HCT116 (cell line): ENCODE measurements at regions not wholly inside any gene's neighbourhood (a gene's known extent, or its start where the extent isn't known, plus 50 kb on each side); places are given as distances from the start of the nearest gene placed in this dataset.

Experiments used
- ATAC-seq: fragments of 200-7000 bp; cut with Tn5 transposase; 2 replicates; pipeline ENCODE4 v1.9.1; 2020; ENCODE audit warnings: mild to moderate bottlenecking, moderate library complexity
- BruUV-seq: library from RNA; stranded (reverse); fragments of 400-500 nt; replicated peaks from 2 replicates; lab custom pipeline; 2021; lab: Mats Ljungman, UMichigan
- CTCF ChIA-PET: fragments of 300-600 bp; sonication (Branson Sonifier 250); formaldehyde crosslinking; loops from one replicate; lab custom pipeline; 2021; ENCODE audit warnings: antibody characterized with exemption; lab: Charles Lee
- POLR2A ChIA-PET: fragments of 300-600, 350-600 bp; sonication (Branson Sonifier 250); formaldehyde crosslinking; loops from one replicate; lab custom pipeline; 2021; ENCODE audit warnings: antibody characterized with exemption; lab: Charles Lee
- RAD21 ChIA-PET, 2 experiments: fragments of 300-600 bp; sonication (Branson Sonifier 250); formaldehyde crosslinking; loops; one replicate each; lab custom pipeline; 2023; ENCODE audit warnings: low total read pairs in 2 of 2; ENCODE audit not compliant: uncharacterized antibody in 2 of 2, unreplicated experiment in 2 of 2, low non-redundant PET in 1 of 2; lab: Charles Lee
- DNase-seq: peaks from one replicate; pipeline ENCODE4 v3.0.0-alpha.2; 2010; ENCODE audit warnings: low read depth, low spot score
- H2AFZ ChIP-seq: fragments of 200-600 bp; shearing (Covaris generic), sonication (generic); 2 replicates; pipeline ENCODE4 v1.6.1; 2017; ENCODE audit warnings: low read depth, mixed run types, mixed read lengths, antibody characterized with exemption, low read length; ENCODE audit not compliant: poor library complexity, severe bottlenecking
- H3K27ac ChIP-seq: 2 replicates; pipeline ENCODE4 v1.5.1; 2012; ENCODE audit warnings: low read depth, low read length
- H3K27me3 ChIP-seq: fragments of 200-600 bp; sonication (generic); 2 replicates; pipeline ENCODE4 v1.6.1; 2016; ENCODE audit warnings: mixed run types, low read length, mixed read lengths; ENCODE audit not compliant: insufficient read depth
- H3K36me3 ChIP-seq, 2 experiments: fragments of 200-500 bp in 1 of 2; fragments of 200-600 bp in 1 of 2; sonication (Bioruptor generic) in 1 of 2; sonication (generic) in 1 of 2; 2 replicates each; pipeline versions ENCODE4 v1.5.1 to v1.6.1; 2014 to 2016; ENCODE audit warnings: low read length in 2 of 2, inconsistent platforms in 1 of 2, mixed read lengths in 1 of 2, mixed run types in 1 of 2; ENCODE audit not compliant: insufficient read depth in 2 of 2, control insufficient read depth in 1 of 2
- H3K4me1 ChIP-seq, 2 experiments: fragments of 200-600 bp in 1 of 2; sonication (generic) in 1 of 2; 2 replicates each; pipeline versions ENCODE4 v1.5.1 to v1.6.1; 2012 to 2017; ENCODE audit warnings: low read length in 2 of 2, inconsistent platforms in 1 of 2, mild to moderate bottlenecking in 1 of 2, mixed read lengths in 1 of 2, mixed run types in 1 of 2, moderate library complexity in 1 of 2; ENCODE audit not compliant: insufficient read depth in 2 of 2, control insufficient read depth in 1 of 2
- H3K4me2 ChIP-seq: fragments of 200-600 bp; sonication (generic); 2 replicates; pipeline ENCODE4 v1.6.1; 2017; ENCODE audit warnings: mixed run types, low read length, mixed read lengths
- H3K4me3 ChIP-seq, 2 experiments: fragments of 200-600 bp in 1 of 2; sonication (generic) in 1 of 2; replicated peaks in 1 of 2; 2 replicates each; pipeline ENCODE4 v1.5.1; 2011 to 2016; ENCODE audit warnings: low read length in 2 of 2, control low read depth in 1 of 2, low read depth in 1 of 2, mild to moderate bottlenecking in 1 of 2, mixed read lengths in 1 of 2, mixed run types in 1 of 2
- H3K79me2 ChIP-seq: fragments of 200-600 bp; sonication (generic); 2 replicates; pipeline ENCODE4 v1.6.1; 2017; ENCODE audit warnings: mild to moderate bottlenecking, mixed run types, low read length, moderate library complexity, mixed read lengths; ENCODE audit not compliant: insufficient read depth
- H3K9ac ChIP-seq: fragments of 200-600 bp; sonication (generic); 2 replicates; pipeline ENCODE4 v1.6.1; 2016; ENCODE audit warnings: low read length, mixed read lengths
- H3K9me2 ChIP-seq: fragments of 200-600 bp; sonication (generic), shearing (Covaris generic); 2 replicates; pipeline ENCODE4 v1.6.1; 2017; ENCODE audit warnings: mixed run types, mild to moderate bottlenecking, moderate library complexity; ENCODE audit not compliant: insufficient read depth
- H3K9me3 ChIP-seq, 2 experiments: fragments of 200-500 bp in 1 of 2; fragments of 200-600 bp in 1 of 2; sonication (Bioruptor generic) in 1 of 2; sonication (generic) in 1 of 2; 2 replicates each; pipeline ENCODE4 v1.6.1; 2014 to 2017; ENCODE audit warnings: low read length in 2 of 2, mixed read lengths in 2 of 2, inconsistent platforms in 1 of 2, low read depth in 1 of 2, mild to moderate bottlenecking in 1 of 2, mixed run types in 1 of 2, moderate library complexity in 1 of 2; ENCODE audit not compliant: control insufficient read depth in 1 of 2, insufficient read depth in 1 of 2
- H4K20me1 ChIP-seq: fragments of 200-600 bp; sonication (generic), shearing (Covaris generic); 2 replicates; pipeline ENCODE4 v1.6.1; 2017; ENCODE audit warnings: mixed run types, mild to moderate bottlenecking, moderate library complexity; ENCODE audit not compliant: insufficient read depth
- CBX3 ChIP-seq: IDR thresholded peaks from 2 replicates; pipeline ENCODE4 v1.6.1; 2012; ENCODE audit warnings: low read depth
- CEBPB ChIP-seq: IDR thresholded peaks from 2 replicates; pipeline ENCODE4 v1.6.1; 2012; ENCODE audit warnings: low read depth
- EGR1 ChIP-seq: IDR thresholded peaks from 2 replicates; pipeline ENCODE4 v1.6.1; 2012; ENCODE audit warnings: low read depth
- EZH2phosphoT487 ChIP-seq: fragments of 200-600 bp; IDR thresholded peaks from 2 replicates; pipeline ENCODE4 v1.6.1; 2018; ENCODE audit warnings: antibody characterized with exemption, borderline replicate concordance
- JUND ChIP-seq: IDR thresholded peaks from 2 replicates; pipeline ENCODE4 v1.6.1; 2012
- POLR2A ChIP-seq: IDR thresholded peaks from 2 replicates; pipeline ENCODE4 v1.7.0; 2011; ENCODE audit warnings: borderline replicate concordance; ENCODE audit not compliant: insufficient read depth, insufficient read length; ENCODE audit errors: extremely low read depth
- POLR2AphosphoS5 ChIP-seq: IDR thresholded peaks from 2 replicates; pipeline ENCODE4 v1.6.1; 2011; ENCODE audit warnings: mild to moderate bottlenecking, low read depth, low read length, moderate library complexity
- REST ChIP-seq: IDR thresholded peaks from 2 replicates; pipeline ENCODE4 v1.6.1; 2012; ENCODE audit warnings: low read depth
- ZFX ChIP-seq: fragments of 450-650 bp; IDR thresholded peaks from 2 replicates; pipeline ENCODE4 v1.6.1; 2017
- ZNF274 ChIP-seq: fragments of 200-500 bp; sonication (Bioruptor generic); IDR thresholded peaks from 2 replicates; pipeline ENCODE4 v1.6.1; 2014; ENCODE audit warnings: mild to moderate bottlenecking, low read depth, low read length, inconsistent platforms
- intact Hi-C: fragments of 100-400 bp; cut with micrococcal nuclease; formaldehyde crosslinking; loops from 2 replicates; pipeline ENCODE4 v1.10.0; 2022
- TF ChIP-seq, protein P1 (sequence below): IDR thresholded peaks from 2 replicates; pipeline ENCODE4 v1.6.1; 2011; ENCODE audit warnings: mild to moderate bottlenecking, low read length, moderate library complexity; ENCODE audit not compliant: insufficient replicate concordance; ENCODE audit errors: extremely low read depth
- TF ChIP-seq, protein P2 (sequence below), 3 experiments: fragments of 200-600 bp in 1 of 3; sonication (generic) in 1 of 3; IDR thresholded peaks in 2 of 3; conservative IDR thresholded peaks in 1 of 3; 2 replicates each; pipeline ENCODE4 v1.5.1; 2012 to 2017; ENCODE audit warnings: low read depth in 2 of 3, low read length in 2 of 3, antibody characterized with exemption in 1 of 3, borderline replicate concordance in 1 of 3, control low read depth in 1 of 3, mild to moderate bottlenecking in 1 of 3, mixed read lengths in 1 of 3, mixed run types in 1 of 3, moderate library complexity in 1 of 3; ENCODE audit not compliant: insufficient read depth in 1 of 3
- TF ChIP-seq, protein P3 (sequence below): IDR thresholded peaks from 2 replicates; pipeline ENCODE4 v1.6.1; 2012

DNA sequence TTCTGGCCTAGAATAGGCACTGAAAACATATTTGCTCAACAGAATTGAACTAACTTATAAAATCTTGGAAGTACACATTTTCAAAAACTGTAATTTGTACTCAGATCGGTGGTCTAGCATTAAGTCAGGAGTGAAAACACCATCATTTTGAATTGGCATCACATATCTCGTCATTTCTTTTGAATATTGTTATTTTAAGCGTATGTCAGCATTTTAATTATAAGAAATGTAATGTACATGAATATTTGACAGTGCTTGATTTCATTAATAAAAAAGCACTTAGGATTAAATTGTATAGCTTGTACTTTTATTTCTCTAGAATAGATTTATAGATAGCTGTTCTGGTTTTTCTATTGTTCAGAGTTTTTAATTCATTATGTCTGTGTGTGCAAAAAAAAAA, 892.2 kb downstream of the BCL11B start:
- CTCF ChIA-PET = no interaction called here

More for the DNA sequence above, 892.2 kb downstream of the BCL11B start:
- Histone ChIP-seq H3K9me2 (no peaks in the 10 kb centered on the region), H3K79me2 (no peaks in the 10 kb centered on the region), H3K4me1 (no peaks in the 10 kb centered on the region), H3K9ac (no peak overlapping the region), H3K36me3 (no peaks in the 10 kb centered on the region), H3K27ac (no peak overlapping the region), H3K9me3 (peaks cover 0 to 5% of the 10 kb centered on the region in 2 experiments; a peak in 2 of 4 replicates)
- TF ChIP-seq JUND (no peak), REST (no peak), CEBPB (no peak), ZNF274 (no peak), POLR2A (no peak), EZH2phosphoT487 (no peak), EGR1 (no peak), ZFX (no peak), POLR2AphosphoS5 (no peak), CBX3 (no peak)
- TF ChIP-seq, protein P1, sequence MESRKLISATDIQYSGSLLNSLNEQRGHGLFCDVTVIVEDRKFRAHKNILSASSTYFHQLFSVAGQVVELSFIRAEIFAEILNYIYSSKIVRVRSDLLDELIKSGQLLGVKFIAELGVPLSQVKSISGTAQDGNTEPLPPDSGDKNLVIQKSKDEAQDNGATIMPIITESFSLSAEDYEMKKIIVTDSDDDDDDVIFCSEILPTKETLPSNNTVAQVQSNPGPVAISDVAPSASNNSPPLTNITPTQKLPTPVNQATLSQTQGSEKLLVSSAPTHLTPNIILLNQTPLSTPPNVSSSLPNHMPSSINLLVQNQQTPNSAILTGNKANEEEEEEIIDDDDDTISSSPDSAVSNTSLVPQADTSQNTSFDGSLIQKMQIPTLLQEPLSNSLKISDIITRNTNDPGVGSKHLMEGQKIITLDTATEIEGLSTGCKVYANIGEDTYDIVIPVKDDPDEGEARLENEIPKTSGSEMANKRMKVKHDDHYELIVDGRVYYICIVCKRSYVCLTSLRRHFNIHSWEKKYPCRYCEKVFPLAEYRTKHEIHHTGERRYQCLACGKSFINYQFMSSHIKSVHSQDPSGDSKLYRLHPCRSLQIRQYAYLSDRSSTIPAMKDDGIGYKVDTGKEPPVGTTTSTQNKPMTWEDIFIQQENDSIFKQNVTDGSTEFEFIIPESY = no peak
- TF ChIP-seq, protein P2, sequence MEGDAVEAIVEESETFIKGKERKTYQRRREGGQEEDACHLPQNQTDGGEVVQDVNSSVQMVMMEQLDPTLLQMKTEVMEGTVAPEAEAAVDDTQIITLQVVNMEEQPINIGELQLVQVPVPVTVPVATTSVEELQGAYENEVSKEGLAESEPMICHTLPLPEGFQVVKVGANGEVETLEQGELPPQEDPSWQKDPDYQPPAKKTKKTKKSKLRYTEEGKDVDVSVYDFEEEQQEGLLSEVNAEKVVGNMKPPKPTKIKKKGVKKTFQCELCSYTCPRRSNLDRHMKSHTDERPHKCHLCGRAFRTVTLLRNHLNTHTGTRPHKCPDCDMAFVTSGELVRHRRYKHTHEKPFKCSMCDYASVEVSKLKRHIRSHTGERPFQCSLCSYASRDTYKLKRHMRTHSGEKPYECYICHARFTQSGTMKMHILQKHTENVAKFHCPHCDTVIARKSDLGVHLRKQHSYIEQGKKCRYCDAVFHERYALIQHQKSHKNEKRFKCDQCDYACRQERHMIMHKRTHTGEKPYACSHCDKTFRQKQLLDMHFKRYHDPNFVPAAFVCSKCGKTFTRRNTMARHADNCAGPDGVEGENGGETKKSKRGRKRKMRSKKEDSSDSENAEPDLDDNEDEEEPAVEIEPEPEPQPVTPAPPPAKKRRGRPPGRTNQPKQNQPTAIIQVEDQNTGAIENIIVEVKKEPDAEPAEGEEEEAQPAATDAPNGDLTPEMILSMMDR (IDR thresholded peaks at IDR 0.05 in 2 of 3, conservative IDR thresholded peaks at IDR 0.05 in 1 of 3; ENCODE audit: borderline replicate concordance in 1 of 3, insufficient read depth in 1 of 3, low read depth in 2 of 3, low read length in 2 of 3) = no peak
- TF ChIP-seq, protein P3, sequence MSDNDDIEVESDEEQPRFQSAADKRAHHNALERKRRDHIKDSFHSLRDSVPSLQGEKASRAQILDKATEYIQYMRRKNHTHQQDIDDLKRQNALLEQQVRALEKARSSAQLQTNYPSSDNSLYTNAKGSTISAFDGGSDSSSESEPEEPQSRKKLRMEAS = no peak
- TF ChIP-seq, all 23 proteins: peak for 0
- ChIA-PET RAD21 (no interaction called here), POLR2A (no interaction called here)
- BruUV-seq = no TSS peak
- Histone ChIP-seq H3K27me3 (no peaks in the 10 kb centered on the region), H3K4me2 (no peak overlapping the region), H4K20me1 (no peaks in the 10 kb centered on the region), H2AFZ (no peak overlapping the region), H3K4me3 (no peak overlapping the region)
- no peak for ATAC-seq
- intact Hi-C loops = no loop called here
- DNase-seq = no peak
